Smooth muscle cell (in vitro differentiated cells): ENCODE measurements at regions not wholly inside any gene's neighbourhood (a gene's known extent, or its start where the extent isn't known, plus 50 kb on each side); places are given as distances from the start of the nearest gene placed in this dataset.

ENCODE experiments used
- DNase-seq: peaks from one replicate; lab custom pipeline; 2025; ENCODE audit not compliant: unreplicated experiment; lab: John Stamatoyannopoulos, UW
- H2AFZ ChIP-seq: fragments of 200-600 bp; sonication (generic); 2 replicates; pipeline ENCODE4 v1.6.0; 2016; ENCODE audit warnings: antibody characterized with exemption, low read depth, mild to moderate bottlenecking
- H3F3A ChIP-seq: fragments of 200-600 bp; sonication (generic); 2 replicates; pipeline ENCODE4 v1.6.0; 2017; ENCODE audit warnings: antibody characterized with exemption, low read depth
- H3K27ac ChIP-seq: fragments of 200-600 bp; sonication (generic); 2 replicates; pipeline ENCODE4 v1.5.1; 2016; ENCODE audit warnings: low read depth, mild to moderate bottlenecking
- H3K27me3 ChIP-seq: fragments of 200-600 bp; sonication (generic); 2 replicates; pipeline ENCODE4 v1.6.1; 2016; ENCODE audit warnings: low read depth, mild to moderate bottlenecking
- H3K36me3 ChIP-seq: fragments of 200-600 bp; sonication (generic); 2 replicates; pipeline ENCODE4 v1.5.1; 2016; ENCODE audit warnings: low read depth
- H3K4me1 ChIP-seq: fragments of 200-600 bp; sonication (generic); 2 replicates; pipeline ENCODE4 v1.5.1; 2016; ENCODE audit warnings: low read depth
- H3K4me2 ChIP-seq: fragments of 200-600 bp; sonication (generic); 2 replicates; pipeline ENCODE4 v1.6.0; 2016; ENCODE audit warnings: mild to moderate bottlenecking
- H3K4me3 ChIP-seq: fragments of 200-600 bp; sonication (generic); 2 replicates; pipeline ENCODE4 v1.5.1; 2016; ENCODE audit warnings: mild to moderate bottlenecking
- H3K79me2 ChIP-seq: fragments of 200-600 bp; sonication (generic); 2 replicates; pipeline ENCODE4 v1.6.0; 2016; ENCODE audit warnings: low read depth, mild to moderate bottlenecking
- H3K9ac ChIP-seq: fragments of 200-600 bp; sonication (generic); 2 replicates; pipeline ENCODE4 v1.6.0; 2016; ENCODE audit warnings: low read depth
- H3K9me3 ChIP-seq: fragments of 200-600 bp; sonication (generic); replicated peaks from 2 replicates; pipeline ENCODE4 v1.5.1; 2016; ENCODE audit warnings: low read depth
- H4K20me1 ChIP-seq: fragments of 200-600 bp; sonication (generic); 2 replicates; pipeline ENCODE4 v1.6.0; 2016; ENCODE audit warnings: low read depth
- CTCF ChIP-seq: fragments of 200-600 bp; sonication (generic); IDR thresholded peaks from 2 replicates; pipeline ENCODE4 v1.5.1; 2017; ENCODE audit warnings: borderline replicate concordance, mild to moderate bottlenecking, antibody characterized with exemption; ENCODE audit not compliant: insufficient read depth, poor library complexity, severe bottlenecking
- WGBS: methylation state at CpG from one replicate; pipeline ENCODE4 v1.1.7; 2016; ENCODE audit warnings: low lambda C conversion rate; 5-methylcytosine and 5-hydroxymethylcytosine counted together

- no peak overlapping the region for H3K27ac ChIP-seq
- no peaks in the 10 kb centered on the region for H3K9me3 ChIP-seq
- H3K4me1 ChIP-seq, result no peaks in the 10 kb centered on the region
- DNase-seq, result no peak
- no peaks in the 10 kb centered on the region for H3F3A ChIP-seq
- no peak overlapping the region for H3K4me3 ChIP-seq
- H3K79me2 ChIP-seq, result no peaks in the 10 kb centered on the region
- H4K20me1 ChIP-seq, result no peaks in the 10 kb centered on the region
- no peak for TF ChIP-seq CTCF
- no peaks in the 10 kb centered on the region for H3K27me3 ChIP-seq
- no peaks in the 10 kb centered on the region for H3K36me3 ChIP-seq
- no peak overlapping the region for H2AFZ ChIP-seq
- H3K9ac ChIP-seq, result no peak overlapping the region
- H3K4me2 ChIP-seq, result no peak overlapping the region
These were observed 888.0 kb upstream of the SLC39A10 start for GRCh38 chr2:194769030-194769429.

- Histone ChIP-seq H3F3A (no peaks in the 10 kb centered on the region), H3K36me3 (no peaks in the 10 kb centered on the region), H3K9ac (no peak overlapping the region), H4K20me1 (no peaks in the 10 kb centered on the region), H3K4me1 (no peaks in the 10 kb centered on the region), H3K27ac (no peak overlapping the region), H2AFZ (no peak overlapping the region), H3K27me3 (no peaks in the 10 kb centered on the region), H3K79me2 (no peaks in the 10 kb centered on the region), H3K4me3 (no peak overlapping the region), H3K4me2 (no peak overlapping the region), H3K9me3 (no peaks in the 10 kb centered on the region)
- WGBS, result 78% methylated on average over 3 of the region's 3 CpGs
- DNase-seq, result no peak
- no peak for TF ChIP-seq CTCF
These were observed 891.3 kb upstream of the SLC39A10 start for GRCh38 chr2:194765723-194766122.

GRCh38 chr2:194750926-194751325, 906.1 kb upstream of the SLC39A10 start:
- Histone ChIP-seq H3K4me1 (no peaks in the 10 kb centered on the region), H3K36me3 (no peaks in the 10 kb centered on the region), H2AFZ (no peak overlapping the region), H4K20me1 (no peaks in the 10 kb centered on the region), H3K9me3 (no peaks in the 10 kb centered on the region), H3K4me2 (no peak overlapping the region), H3F3A (no peaks in the 10 kb centered on the region), H3K27me3 (no peaks in the 10 kb centered on the region), H3K9ac (no peak overlapping the region), H3K79me2 (no peaks in the 10 kb centered on the region), H3K27ac (no peak overlapping the region), H3K4me3 (no peak overlapping the region)
- WGBS, result 96% methylated on average over 4 of the region's 4 CpGs
- TF ChIP-seq CTCF, result no peak
- no peak for DNase-seq

- Histone ChIP-seq H3K9ac (no peak overlapping the region), H2AFZ (no peak overlapping the region), H3K4me3 (no peak overlapping the region), H3K27me3 (no peaks in the 10 kb centered on the region), H3K9me3 (no peaks in the 10 kb centered on the region), H3K4me1 (peaks cover 3% of the 10 kb centered on the region), H4K20me1 (no peaks in the 10 kb centered on the region), H3K4me2 (no peak overlapping the region), H3K27ac (no peak overlapping the region), H3K36me3 (no peaks in the 10 kb centered on the region), H3F3A (no peaks in the 10 kb centered on the region), H3K79me2 (no peaks in the 10 kb centered on the region)
- 72% methylated on average over 3 of the region's 3 CpGs for WGBS
- DNase-seq, result no peak
- TF ChIP-seq CTCF, result no peak
These were observed 911.4 kb upstream of the SLC39A10 start for GRCh38 chr2:194745557-194746146.
